ENCODE measurements at regions not wholly inside any gene's neighbourhood (a gene's known extent, or its start where the extent isn't known, plus 50 kb on each side); places are given as distances from the start of the nearest gene placed in this dataset.

DNA sequence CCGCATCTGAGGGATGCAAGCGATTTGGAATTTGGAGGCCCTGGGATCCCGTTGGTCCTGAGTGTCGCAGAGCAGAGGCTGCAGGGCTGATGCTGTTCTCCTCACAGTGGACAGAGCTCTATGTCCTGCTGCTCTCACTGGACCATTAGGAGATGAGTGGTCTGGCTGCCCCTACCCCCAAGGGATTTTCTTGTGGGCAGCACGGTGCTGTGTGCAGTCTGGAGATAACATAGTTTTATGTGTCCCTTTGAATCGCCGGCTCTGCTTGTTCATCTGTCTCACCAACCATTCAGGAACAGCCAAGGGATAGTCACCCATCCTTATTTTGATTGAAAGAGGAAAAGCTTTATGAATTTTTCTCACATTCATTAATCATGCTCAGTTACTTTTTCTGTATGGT is 49.9 kb downstream of the CHRM3 start:
- no peak for DNase-seq (ENCODE audit: low read depth in 3 of 3, low spot score in 1 of 3)

DNA sequence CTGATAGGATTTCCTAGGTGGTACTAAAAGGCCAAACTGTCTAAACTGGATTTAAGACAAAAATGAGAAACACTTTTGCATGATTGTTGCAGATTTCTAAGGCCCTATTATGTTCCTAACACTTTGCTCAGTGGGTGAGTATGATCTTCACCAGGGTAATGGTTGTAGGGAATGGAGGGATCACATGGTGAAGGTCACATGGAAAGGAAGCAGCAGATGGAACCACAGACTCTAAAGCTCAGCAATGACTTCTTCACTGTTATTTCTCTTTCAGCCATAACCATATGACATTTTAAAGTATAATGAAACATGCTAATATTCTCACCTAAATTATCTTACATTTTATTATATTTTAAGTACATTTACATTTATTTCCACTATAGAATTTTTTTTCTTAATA is 51.5 kb downstream of the CHRM3 start:
- no peak for DNase-seq (ENCODE audit: low read depth in 3 of 3, low spot score in 1 of 3)

DNA sequence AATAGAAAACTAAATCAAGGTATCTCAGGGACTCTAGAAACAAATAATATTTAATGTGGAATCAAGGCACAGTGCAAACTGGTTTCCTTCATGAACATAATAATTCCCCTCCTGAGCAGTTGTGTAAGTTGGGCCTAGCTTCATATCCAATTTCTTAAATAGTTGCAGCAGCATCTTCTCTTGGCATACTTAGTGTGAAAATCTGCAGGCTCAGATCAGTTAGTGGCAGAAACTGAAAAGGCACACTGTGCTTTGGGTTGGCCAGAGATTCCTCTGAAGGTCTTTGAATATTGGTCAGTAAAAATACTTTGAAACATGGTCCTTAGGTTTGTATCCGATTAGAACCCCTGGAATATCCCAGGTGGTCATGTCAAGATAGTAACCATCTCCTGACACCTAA is 52.5 kb downstream of the CHRM3 start:
- no peak for DNase-seq (ENCODE audit: low read depth in 3 of 3, low spot score in 1 of 3)

DNA sequence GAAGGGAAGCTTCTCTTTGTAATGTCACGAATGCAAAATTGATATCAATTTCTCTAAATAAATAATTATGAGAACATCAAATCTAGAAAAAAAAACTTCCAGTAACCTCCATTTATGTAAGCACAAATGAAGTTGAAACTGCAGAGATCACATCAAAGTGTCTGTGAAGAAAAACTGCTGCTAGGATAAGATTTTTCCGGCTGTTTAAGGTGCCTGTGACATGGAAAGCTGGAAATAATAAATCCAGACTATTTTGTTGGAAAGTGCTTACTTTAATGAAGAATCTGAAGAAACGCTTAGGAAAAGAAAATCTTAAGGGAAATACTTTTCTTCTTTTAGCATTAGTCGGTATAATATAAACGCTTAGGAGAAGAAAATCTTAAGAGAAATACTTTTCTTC is 57.0 kb downstream of the CHRM3 start:
- DNase-seq (ENCODE audit: low read depth in 3 of 3, low spot score in 1 of 3), result no peak

DNA sequence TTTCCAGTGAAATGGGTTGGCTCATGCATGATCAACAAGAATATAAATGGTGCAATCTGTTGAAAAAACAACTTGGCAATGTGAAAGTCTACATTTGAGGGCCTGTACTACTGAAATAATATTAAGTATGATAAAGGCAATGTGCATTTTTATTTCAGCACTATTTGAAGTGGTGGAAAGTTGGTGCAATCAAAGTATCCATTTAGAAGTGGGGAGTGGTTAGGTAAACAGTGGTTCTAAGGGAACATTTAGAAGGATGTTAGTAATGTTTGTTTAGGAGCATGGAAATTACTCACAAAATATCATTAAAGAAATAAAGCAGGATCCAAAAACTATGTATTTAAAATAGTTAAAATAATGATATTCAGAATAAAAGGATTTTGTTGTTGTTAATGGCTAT is 60.2 kb downstream of the CHRM3 start:
- no peak for DNase-seq (ENCODE audit: low read depth in 3 of 3, low spot score in 1 of 3)

DNA sequence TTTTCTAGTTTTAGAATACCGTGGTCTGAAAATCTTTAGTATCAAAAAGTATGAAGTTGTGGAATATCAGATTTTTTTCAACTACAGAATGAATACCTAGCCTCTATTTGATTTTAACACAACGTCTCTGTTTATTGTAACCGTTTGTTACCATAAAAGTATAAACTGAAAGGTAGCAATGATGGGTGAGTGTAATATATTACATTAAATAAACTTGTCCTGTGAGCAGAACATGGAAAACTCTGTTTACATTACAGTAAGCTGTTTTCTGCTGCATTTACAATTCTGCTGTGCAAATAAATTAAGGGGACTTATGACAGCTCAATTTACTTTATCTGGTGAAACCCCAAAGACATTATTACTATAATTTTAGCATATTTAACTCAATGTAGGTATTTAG is 62.5 kb downstream of the CHRM3 start:
- no peak for DNase-seq (ENCODE audit: low read depth in 3 of 3, low spot score in 1 of 3)

DNA sequence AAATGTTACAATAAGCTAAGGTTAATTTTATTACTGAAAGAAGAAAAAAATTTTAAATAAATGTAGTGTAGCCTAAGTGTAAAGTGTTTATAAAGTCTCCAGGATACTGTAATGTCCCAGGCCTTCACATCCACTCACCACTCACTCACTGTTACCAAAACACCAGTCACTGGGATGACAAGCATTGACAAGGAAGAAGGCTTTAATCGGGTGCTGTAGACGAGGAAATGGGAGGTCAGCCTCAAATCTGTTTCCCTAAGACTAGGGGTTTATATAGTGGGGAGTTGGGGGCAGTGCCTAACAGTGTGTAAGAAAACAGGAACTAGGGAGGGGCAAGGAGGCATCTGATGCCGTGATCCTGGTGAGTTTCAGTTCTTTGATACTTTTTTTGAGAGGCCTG is 69.4 kb downstream of the CHRM3 start:
- DNase-seq (ENCODE audit: low read depth in 3 of 3, low spot score in 1 of 3), result no peak

DNA sequence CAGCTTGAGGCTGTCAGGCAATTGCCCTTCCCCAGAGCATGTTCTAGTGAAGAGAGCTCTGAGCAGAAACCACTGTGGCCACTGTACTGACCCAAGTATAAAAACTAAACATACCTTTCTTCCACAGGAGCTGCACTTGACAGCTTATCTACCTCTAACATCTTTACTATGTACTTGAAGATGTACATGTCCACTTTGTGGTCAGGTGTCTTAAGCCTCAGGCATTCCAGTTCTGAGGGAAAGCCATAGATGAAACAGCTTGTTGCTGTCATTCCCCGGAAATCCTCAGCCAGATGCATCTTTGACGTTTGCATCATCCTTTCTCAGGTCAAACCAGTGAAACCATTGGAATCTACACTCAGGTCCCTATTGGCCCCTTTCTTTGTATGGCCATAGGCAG is 70.4 kb downstream of the CHRM3 start:
- no peak for DNase-seq (ENCODE audit: low read depth in 3 of 3, low spot score in 1 of 3)

DNA sequence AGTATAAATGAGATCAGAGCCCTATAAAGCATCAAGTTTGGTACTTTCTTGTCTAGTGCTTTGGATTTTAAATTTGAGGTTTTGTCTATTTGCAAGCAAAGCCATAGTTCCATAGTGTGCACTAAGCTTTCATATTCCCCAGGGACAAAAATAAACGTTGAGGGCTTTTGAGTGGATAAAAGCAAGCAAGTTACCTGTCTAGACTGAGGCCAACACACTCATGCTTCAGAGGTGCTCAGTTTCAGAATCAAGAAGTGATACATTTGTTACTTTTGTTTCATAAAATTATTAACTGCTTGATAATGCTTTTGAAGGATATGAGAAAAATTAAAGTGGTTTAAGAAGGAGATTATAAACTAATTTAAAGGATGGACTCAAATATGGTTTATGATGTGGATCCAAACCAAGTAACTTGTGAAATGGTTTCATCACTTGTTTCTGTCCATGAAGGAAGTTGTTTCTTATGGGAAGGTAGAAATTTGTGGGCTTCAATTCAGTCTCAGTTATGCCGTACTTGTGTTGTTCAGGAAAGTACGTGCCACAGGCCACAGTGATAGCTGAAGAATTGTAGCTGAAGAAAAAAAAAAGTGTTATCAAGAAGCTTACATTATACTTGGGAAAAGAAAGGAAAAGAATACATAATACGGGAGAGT is 71.2 kb downstream of the CHRM3 start:
- DNase-seq (ENCODE audit: low read depth in 3 of 3, low spot score in 1 of 3), result no peak

DNA sequence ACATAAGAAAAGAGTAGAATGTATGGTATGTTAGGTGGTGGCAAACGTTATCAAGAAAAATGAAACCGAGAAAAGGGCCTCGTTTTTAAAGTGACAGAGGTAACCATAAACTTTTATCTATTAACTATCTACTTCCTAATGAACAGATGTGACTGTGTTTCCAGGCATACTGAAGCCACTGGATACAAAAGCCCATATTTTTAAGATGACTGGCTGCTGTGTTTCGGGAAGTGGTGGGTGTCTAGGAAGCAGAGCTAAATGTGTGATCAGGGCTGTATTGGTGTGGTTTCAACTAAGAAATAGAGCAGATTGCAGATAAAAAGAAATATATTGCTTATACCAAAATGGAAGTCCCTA is 71.8 kb downstream of the CHRM3 start:
- no peak for DNase-seq (ENCODE audit: low read depth in 3 of 3, low spot score in 1 of 3)

DNA sequence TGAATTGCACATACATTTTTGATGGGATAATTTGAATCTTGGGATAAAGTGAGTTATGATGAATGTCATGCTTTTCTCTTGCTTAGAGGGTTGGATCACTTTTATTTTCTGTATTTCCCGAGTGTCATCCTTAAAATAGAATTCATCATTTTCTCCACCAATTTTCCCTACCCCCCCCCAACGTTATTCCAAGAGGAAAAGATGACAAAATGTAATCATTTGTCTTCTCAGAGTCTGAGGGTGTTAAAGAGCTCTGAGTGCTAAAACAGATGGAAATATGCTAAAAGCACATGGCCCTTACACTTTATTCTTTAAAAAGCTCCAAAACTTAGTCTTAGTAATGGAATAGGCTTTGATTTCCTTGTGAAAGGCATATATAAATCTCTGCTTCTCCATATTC is 81.4 kb downstream of the CHRM3 start:
- DNase-seq (ENCODE audit: low read depth in 3 of 3, low spot score in 1 of 3), result no peak

DNA sequence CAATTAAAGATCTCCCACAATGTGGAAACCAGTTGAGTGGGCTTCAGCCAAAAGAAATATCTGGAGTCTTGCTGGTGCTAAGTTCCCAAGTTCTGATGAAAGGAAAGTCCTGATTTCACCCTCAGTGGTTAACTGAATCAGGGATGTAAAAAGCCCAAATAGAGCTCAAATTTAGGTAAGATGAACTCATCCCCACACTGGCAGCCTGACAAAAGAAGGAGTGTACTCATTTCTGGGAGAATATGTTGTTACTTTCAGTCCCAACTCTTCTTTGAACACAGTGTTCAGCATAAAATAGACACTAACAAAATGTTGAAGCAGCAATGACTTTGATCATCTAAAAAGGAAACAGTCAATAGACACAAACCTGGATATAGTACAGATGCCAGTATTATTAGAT is 91.7 kb downstream of the CHRM3 start:
- no peak for DNase-seq (ENCODE audit: low read depth in 3 of 3, low spot score in 1 of 3)

DNA sequence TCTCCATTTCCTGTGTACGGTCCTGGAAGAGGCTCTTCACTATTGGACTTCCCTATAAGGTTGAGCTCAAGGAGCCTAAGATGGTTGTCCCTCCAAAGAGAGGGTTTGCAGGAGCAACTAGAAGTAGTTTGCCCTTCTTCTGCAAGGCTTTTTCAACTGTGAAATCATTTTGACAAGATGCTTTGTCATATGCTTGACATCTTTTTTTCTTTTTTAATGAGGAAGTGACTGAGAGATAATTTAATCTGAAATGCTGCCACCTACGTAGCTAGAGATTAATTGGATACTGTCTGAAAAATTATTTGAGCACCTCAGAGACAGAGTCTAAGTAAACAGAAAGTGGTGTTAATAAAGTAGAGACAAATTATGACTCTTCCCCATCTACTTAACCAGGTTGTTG is 97.0 kb downstream of the CHRM3 start:
- DNase-seq (ENCODE audit: low read depth in 3 of 3, low spot score in 1 of 3), result no peak

DNA sequence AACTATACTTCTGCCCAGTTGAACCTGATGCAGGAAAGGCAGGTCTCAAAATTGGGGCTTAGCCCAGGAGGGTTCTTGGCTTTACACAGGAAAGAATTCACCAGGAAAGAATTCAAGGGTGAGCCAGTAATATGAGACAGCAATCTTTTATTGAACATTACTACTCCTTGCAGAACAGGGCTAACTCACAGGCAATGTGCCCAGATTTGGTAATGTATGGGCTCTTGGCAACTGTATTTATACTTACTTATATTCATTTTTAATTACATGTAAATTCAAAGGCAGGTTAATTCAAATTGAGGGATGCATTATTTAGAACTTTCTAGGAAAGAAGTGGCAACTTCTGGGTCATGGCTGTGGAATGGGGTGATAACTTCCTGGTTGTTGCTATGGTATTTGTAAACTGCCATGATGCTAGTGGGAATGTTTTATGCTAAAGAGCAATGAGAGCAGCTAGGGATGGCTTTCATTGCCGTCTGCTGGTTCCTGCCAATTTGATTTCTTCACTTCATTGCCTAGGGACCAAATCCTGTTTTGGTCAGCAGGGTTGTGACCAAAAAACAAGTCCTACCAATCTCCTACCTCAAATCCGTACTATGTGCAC is 107.5 kb downstream of the CHRM3 start:
- no peak for DNase-seq (ENCODE audit: low read depth in 3 of 3, low spot score in 1 of 3)

DNA sequence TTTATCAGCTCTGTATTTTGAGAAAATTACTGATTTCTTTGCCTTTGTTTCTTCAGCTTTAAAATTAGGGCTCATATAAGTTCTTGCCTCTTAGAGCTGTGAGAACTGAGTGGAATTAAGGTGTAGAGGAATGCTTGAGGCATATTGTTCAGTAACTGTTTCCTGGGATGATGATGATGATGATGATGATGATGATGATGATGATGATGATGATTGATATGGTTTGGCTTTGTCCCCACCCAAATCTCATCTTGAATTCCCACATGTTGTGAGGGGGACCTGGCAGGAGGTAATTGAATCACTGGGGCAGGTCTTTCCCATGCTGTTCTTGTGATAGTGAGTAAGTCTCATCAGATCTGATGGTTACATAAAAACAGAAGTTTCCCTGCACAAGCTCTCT is 118.7 kb downstream of the CHRM3 start:
- DNase-seq (ENCODE audit: low read depth in 3 of 3, low spot score in 1 of 3), result no peak

DNA sequence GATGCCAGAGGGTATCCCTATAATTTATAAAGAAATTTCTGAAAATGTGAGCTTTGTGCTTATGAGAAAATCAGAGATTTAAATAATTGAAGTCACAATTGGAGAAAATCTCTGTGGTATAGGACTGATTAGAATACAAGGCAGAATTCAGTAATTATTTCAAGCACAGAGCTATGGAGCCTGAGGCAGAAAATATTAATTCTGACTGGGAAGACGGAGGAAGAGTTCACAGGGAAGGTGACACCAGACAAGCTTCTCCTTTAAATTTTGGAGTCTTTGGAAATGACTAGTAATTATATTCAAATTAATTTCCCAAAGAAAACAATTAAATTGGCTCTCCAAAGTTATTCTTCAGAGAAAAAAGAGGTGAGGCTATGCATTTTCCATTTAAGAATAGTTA is 121.5 kb downstream of the CHRM3 start:
- no peak for DNase-seq (ENCODE audit: low read depth in 3 of 3, low spot score in 1 of 3)

DNA sequence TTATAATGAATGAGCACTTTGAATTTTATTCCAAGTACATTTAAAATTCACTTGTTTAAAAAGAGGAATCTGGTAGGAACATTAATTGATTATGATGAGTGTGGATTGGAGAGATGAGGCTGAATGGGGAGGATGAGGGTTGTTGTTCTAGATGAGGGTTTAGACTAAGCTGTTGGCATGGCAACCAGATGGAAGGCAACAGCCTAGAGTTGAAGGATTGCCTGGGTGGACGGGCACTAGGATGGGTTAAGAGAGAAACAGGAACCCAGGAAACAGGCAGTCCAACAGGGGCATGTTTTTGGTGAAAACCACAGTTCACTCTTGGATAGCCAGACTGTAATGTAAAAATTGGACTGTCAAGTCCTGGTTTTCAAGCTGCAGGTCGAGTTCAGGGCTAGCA is 125.5 kb downstream of the CHRM3 start:
- no peak for DNase-seq (ENCODE audit: low read depth in 3 of 3, low spot score in 1 of 3)

DNA sequence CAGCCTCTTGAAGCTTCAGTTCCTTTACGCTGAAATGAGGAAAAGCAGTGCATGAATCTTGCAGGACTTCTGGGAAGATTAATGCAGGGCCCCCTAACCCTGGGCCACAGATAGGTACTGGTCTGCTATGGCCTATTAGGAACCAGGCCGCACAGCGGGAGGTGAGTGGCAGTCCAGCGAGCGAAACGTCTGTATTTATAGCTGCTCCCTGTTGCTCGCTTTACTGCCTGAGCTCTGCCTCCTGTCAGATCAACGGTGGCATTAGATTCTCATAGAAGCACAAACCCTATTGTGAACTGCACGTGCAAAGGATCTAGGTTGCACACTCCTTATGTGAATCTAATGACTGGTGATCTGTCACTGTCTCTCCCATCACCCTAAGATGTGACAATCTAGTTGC is 130.2 kb downstream of the CHRM3 start:
- no peak for DNase-seq (ENCODE audit: low read depth in 3 of 3, low spot score in 1 of 3)

DNA sequence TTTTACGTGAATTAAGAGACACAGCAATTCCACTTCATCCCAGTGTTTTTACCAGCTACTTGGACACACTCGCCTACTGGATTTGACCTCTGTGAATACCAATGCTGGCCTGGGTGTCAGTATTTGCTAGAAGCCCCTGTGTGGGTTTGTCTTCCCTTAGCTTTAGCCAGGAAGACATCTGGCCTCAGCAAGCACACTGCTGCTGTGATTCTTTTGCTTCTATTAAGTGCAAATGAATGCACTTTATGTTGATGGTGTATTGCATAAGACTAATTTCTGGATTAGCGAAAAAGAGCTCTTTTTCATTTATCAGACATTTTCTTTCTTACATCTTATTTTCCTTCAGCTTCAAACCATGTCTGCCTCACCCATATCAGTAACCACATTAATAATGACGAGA is 140.0 kb downstream of the CHRM3 start:
- no peak for DNase-seq (ENCODE audit: low read depth in 3 of 3, low spot score in 1 of 3)

DNA sequence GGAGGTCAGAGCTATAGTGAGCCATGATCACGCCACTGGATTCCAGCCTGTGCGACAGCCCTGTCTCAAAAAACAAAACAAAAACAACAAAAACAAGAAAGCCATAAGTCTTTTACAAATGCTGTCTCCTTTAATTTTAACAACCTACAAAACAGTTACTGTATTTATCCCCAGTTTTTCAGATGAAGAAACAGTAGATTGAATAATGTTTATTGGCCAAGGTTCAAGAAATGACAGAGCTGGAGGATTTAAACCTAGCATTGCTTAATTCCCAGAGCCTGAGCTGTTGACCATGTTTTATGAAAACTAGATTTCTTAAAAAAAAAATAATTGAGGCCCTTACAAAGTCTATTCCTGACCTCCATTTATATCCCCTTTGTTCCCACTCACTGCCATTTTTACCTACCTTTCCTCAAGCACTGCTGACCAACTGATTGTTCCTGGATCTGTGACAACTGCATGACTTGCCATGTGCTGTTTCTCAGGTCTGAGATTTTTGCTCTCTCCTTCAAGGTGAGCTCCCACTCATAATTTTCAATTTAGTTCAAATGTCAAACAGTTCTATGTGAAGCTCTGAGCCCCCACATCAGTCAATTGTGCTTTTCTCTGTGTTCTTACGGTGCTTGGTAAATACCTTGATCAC is 140.8 kb downstream of the CHRM3 start:
- DNase-seq (ENCODE audit: low read depth in 3 of 3, low spot score in 1 of 3), result no peak

DNA sequence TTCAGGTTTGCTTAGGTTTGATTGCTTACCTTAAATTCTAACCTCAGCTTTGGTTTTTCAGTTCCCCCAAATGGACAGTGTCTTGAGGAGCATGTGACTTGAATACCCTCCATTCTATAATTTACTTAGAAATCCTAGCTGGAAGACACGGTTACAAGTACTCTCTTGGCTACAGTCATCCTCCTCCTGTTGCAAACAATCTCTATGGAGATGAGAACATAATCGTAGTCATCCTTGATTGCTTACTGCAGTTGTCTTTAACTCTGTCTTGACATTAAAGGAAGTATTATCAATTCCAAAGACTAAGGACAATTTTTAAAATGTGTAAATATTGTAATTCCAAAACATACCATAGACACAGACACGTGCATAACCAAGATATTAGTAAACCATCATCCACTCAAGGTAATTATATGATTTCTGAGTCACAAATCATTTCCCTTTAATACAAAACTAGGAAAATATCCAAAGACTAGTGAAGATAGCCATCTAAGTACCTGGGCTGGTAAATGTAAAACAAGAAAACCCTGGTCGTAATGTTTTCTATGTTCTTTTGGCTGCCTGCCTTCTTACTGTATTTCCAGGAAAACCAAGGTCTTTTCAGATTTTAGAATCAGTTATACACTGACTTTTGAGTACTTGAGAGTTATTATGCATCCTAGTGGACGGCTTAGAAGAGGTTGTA is 149.9 kb downstream of the CHRM3 start:
- DNase-seq (ENCODE audit: low read depth in 3 of 3, low spot score in 1 of 3), result no peak

DNA sequence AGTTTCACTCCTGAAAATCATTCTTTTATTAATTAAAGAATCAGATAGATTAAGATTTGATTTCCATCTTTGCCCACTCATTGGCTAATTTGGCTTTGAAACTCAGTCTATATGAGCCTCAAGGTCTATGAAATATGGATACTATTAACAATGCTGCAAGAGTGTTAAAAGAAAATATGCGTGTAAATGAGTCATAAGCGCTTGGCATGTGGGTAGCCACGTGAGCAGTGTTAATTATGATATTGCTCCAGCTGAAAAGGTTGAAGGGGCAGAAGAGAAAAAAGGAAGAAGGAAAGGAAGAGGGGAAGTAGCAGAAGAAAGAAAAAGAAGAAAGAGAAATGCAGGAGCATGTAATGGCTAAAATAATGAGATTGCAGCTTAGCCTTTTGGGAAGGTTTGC is 151.4 kb downstream of the CHRM3 start:
- DNase-seq (ENCODE audit: low read depth in 3 of 3, low spot score in 1 of 3), result no peak

All from stimulated activated CD4-positive, alpha-beta T cell treated with anti-CD3 and anti-CD28 coated beads, TNF-alpha, amount 100 ng/mL, for 1 hour (primary cell).